ENCODE measurements at regions not wholly inside any gene's neighbourhood (a gene's known extent, or its start where the extent isn't known, plus 50 kb on each side); places are given as distances from the start of the nearest gene placed in this dataset.

- H3K36me3 Mint-ChIP-seq: no peaks in the 10 kb centered on the region
- TF ChIP-seq CTCF (IDR thresholded peaks at IDR 0.05; ENCODE audit: unreplicated experiment): no peak
- no peaks in the 10 kb centered on the region for H3K27me3 Mint-ChIP-seq (ENCODE audit: low read depth)
- DNase-seq (ENCODE audit: low spot score in 2 of 2, unreplicated experiment in 2 of 2): no peak
- H3K27ac Mint-ChIP-seq: no peak overlapping the region
- no peak overlapping the region for H3K4me3 Mint-ChIP-seq
- H3K9me3 Mint-ChIP-seq: no peaks in the 10 kb centered on the region
- peaks cover 27% of the 10 kb centered on the region for H3K4me1 Mint-ChIP-seq
Observed at GRCh38 chr12:46471404-46471803, 98.8 kb upstream of the SLC38A2 start.

- peaks cover 27% of the 10 kb centered on the region for H3K4me1 Mint-ChIP-seq
- no peak overlapping the region for H3K4me3 Mint-ChIP-seq
- no peak for DNase-seq (ENCODE audit: low spot score in 2 of 2, unreplicated experiment in 2 of 2)
- H3K27ac Mint-ChIP-seq: no peak overlapping the region
- no peaks in the 10 kb centered on the region for H3K9me3 Mint-ChIP-seq
- H3K36me3 Mint-ChIP-seq: no peaks in the 10 kb centered on the region
- no peak for TF ChIP-seq CTCF (IDR thresholded peaks at IDR 0.05; ENCODE audit: unreplicated experiment)
- no peaks in the 10 kb centered on the region for H3K27me3 Mint-ChIP-seq (ENCODE audit: low read depth)
Observed at GRCh38 chr12:46470975-46471374, 98.4 kb upstream of the SLC38A2 start.

- Mint-ChIP-seq H3K4me1 (peaks cover 27% of the 10 kb centered on the region), H3K36me3 (no peaks in the 10 kb centered on the region), H3K27me3 (ENCODE audit: low read depth) (no peaks in the 10 kb centered on the region), H3K9me3 (no peaks in the 10 kb centered on the region), H3K27ac (no peak overlapping the region), H3K4me3 (no peak overlapping the region)
- no peak for DNase-seq (ENCODE audit: low spot score in 2 of 2, unreplicated experiment in 2 of 2)
- TF ChIP-seq CTCF (IDR thresholded peaks at IDR 0.05; ENCODE audit: unreplicated experiment): no peak
Observed at GRCh38 chr12:46470036-46470627, 97.6 kb upstream of the SLC38A2 start.

GRCh38 chr12:46468813-46469212 is 96.2 kb upstream of the SLC38A2 start:
- no peak overlapping the region for H3K4me3 Mint-ChIP-seq
- no peaks in the 10 kb centered on the region for H3K36me3 Mint-ChIP-seq
- no peaks in the 10 kb centered on the region for H3K27me3 Mint-ChIP-seq (ENCODE audit: low read depth)
- no peak for TF ChIP-seq CTCF (IDR thresholded peaks at IDR 0.05; ENCODE audit: unreplicated experiment)
- no peak for DNase-seq (ENCODE audit: low spot score in 2 of 2, unreplicated experiment in 2 of 2)
- no peak overlapping the region for H3K27ac Mint-ChIP-seq
- peaks cover 23% of the 10 kb centered on the region for H3K4me1 Mint-ChIP-seq
- H3K9me3 Mint-ChIP-seq: no peaks in the 10 kb centered on the region

GRCh38 chr12:46468160-46468559 is 95.6 kb upstream of the SLC38A2 start:
- no peak for TF ChIP-seq CTCF (IDR thresholded peaks at IDR 0.05; ENCODE audit: unreplicated experiment)
- no peak for DNase-seq (ENCODE audit: low spot score in 2 of 2, unreplicated experiment in 2 of 2)
- no peaks in the 10 kb centered on the region for H3K36me3 Mint-ChIP-seq

GRCh38 chr12:46465307-46465706 is 92.7 kb upstream of the SLC38A2 start:
- TF ChIP-seq CTCF (IDR thresholded peaks at IDR 0.05; ENCODE audit: unreplicated experiment): no peak
- no peak overlapping the region for H3K4me3 Mint-ChIP-seq
- no peaks in the 10 kb centered on the region for H3K9me3 Mint-ChIP-seq
- DNase-seq (ENCODE audit: low spot score in 2 of 2, unreplicated experiment in 2 of 2): no peak
- H3K4me1 Mint-ChIP-seq: peaks cover 29% of the 10 kb centered on the region
- H3K36me3 Mint-ChIP-seq: no peaks in the 10 kb centered on the region
- no peak overlapping the region for H3K27ac Mint-ChIP-seq
- H3K27me3 Mint-ChIP-seq (ENCODE audit: low read depth): peaks cover 3% of the 10 kb centered on the region

More at GRCh38 chr12:46468160-46468559, 95.6 kb upstream of the SLC38A2 start:
- Mint-ChIP-seq H3K27ac (no peak overlapping the region), H3K4me3 (no peak overlapping the region), H3K4me1 (peaks cover 22% of the 10 kb centered on the region), H3K9me3 (no peaks in the 10 kb centered on the region), H3K27me3 (ENCODE audit: low read depth) (no peaks in the 10 kb centered on the region)
